Left cardiac atrium (tissue), 4 donors: ENCODE measurements at regions not wholly inside any gene's neighbourhood (a gene's known extent, or its start where the extent isn't known, plus 50 kb on each side); places are given as distances from the start of the nearest gene placed in this dataset.

Experiments used
- ATAC-seq, 2 donors: fragments of 200-7000 bp; cut with Tn5 transposase; one replicate each; pipeline ENCODE4 v1.9.1; 2020; ENCODE audit warnings: mild to moderate bottlenecking in 2 of 2, moderate library complexity in 2 of 2
- DNase-seq: peaks from one replicate; pipeline ENCODE4 v3.0.0-alpha.2; 2020
- intact Hi-C, 2 donors: fragments of 100-400 bp; cut with DNase I; formaldehyde crosslinking; loops; one replicate each; pipeline versions ENCODE4 v1.14.1 to v1.15.1; 2022 to 2023
- donor health status: DM: no; HTN: yes; CAD: no.
- donor health status: DM: no; HTN: yes; CAD: no; lungs with severe emphysema.
- donor health status: DM: yes; HTN: yes; CAD: no.
- donor health status: Dilated cardiomyopathy.

DNA sequence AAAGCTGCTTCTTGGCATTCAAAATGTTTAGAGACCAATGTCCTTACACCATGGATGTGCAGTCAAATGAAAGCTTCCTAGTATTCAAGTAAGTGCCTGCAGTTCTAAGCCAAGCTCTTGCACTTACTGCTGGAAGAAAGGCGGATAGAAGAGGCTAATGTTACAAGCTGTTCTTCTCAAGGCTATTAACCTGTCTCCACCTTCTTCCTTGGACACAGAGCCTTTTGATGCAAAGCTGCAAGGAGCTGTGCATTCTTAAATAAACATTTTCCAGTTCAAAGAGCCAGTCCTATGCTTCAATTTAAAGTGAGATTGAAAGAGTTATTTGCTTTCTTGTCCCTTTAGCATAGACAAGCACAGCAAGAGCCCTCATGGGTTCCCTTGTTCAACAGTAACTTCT lies 167.9 kb upstream of the RUNX1 start:
- intact Hi-C loops, result no loop called here
- ATAC-seq, result no peak
- DNase-seq, result no peak

DNA sequence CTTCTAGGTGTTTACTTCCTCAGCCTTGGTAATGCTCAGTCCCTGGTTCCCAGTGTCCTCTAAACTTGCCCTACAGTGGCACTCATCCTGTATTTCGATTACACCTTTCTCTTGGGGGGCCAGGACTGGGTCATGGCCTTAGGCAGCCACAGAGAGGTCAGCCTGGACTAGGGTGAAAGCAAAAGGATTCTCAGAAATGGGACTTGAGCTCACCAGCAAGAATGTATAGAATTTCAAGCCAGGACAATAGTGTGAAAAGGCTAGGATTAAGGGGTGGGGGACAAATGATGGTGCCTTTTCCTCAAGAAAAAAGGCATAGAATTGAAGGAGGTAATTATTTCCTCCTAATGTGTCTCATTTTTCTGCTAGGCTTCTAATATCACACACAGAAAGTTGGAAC lies 166.8 kb upstream of the RUNX1 start:
- intact Hi-C loops, result no loop called here
- no peak for ATAC-seq
- no peak for DNase-seq

DNA sequence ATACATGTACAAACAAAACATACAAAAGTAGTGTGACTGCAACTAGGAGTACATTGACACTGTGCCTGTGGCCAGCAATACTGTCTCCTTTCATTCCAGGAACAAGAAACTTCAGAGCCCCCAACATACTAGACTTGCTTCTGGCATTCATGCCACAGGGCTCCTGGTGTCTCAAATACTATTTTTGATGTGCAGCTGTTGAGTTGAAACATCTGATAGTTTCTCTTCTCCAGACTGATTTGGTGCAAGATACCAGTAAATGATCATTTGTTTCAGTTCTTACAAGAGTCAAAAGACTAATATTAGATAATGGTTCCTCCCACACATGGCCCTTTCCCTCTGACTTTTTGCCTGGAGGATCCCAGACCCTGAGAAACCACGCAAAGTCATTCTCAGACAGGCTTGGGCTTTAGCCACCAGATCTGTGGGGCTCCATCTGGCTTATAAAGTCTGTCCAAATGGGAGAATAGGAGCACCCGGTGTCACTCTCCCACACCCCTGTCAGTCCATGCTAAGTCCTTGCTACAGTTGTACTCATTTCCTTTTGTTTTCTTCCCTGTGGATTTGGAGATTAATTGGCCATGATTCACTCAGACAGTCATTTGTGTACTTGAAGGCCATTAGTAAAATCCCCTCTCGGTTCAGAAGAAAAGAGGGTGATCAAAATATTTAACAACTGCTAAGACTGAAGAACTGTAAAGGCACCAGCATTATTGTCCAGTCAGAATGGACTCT lies 163.5 kb upstream of the RUNX1 start:
- peak in 1 of 2 donors; percentile 59 for ATAC-seq
- intact Hi-C loops, result no loop called here
- DNase-seq, result no peak

DNA sequence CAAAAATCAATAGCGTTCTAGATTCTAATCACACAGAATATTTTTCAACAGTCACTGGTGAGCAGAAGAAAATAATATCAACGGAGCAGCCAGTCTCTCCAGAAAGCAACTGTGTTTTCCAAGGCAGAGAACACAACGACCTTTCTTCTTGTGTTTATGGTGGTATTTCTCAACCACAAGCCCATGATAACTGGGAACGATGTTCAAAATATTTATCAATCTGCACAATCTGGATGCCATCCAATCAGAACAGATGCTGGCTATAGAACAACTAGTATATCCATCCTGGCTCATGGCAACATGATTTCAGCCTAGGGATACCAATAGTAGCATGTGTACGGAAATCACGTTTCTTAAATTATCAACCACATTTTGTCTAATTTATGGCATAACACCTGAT lies 162.7 kb upstream of the RUNX1 start:
- DNase-seq (no peak), ATAC-seq (no peak)
- intact Hi-C loops, result no loop called here

DNA sequence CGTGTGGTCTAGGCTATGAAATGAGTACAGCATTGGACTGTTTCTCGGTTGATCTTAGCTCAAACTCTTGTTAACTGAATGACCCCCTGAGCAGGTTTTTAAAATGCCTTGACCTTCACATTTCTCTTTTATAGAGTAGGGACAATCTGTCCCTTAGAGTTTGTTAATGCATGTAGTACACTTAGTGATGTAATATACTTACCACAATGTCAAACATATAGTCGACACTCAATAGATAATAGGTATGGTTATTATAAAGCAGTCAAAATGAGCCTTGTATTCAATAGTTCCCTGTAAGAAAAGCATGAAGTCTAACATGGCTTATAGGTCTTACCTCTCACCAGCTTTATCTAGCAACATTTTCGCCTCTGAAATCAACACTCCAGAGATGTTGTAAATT lies 161.0 kb upstream of the RUNX1 start:
- DNase-seq, result no peak
- intact Hi-C loops, result no loop called here
- no peak for ATAC-seq

DNA sequence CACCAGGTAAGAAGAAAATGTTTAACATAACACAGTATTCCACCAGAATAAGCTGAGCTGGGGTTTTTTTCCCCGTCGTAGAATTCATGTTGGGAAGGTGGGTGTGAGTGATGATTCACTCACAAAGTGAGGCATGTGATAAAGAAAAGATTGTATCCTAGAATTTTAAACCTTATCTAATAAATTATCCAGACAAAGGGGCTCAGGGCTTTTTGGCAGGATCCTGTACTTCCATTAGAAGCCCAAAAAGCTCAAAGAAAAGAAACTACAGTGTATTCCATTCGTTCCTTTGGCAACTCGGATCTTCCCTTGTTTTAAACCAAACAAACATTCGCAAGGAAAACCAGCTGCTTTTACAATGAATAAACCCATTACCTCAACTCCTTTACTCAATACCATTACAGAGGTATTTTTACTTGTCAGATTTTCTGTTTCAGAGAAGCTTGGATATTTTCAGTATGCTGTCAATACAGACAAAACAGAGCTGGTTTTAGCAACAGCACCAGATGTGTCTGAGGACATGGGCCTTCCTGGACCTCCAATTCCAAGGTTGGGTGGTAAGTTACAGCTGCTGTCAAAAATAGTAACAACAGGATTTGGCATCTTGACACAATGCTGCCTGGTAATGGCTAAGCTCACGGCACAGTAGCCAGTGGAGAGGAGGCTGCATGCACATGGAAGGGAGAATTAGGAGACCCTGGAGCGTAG lies 159.9 kb upstream of the RUNX1 start:
- no peak for DNase-seq
- intact Hi-C loops, result loop anchor here in 1 of 2 donors (5.0 kb wide), 2 partner anchors 48 to 107 kb away; no protein-coding TSS in a partner anchor
- peak; percentile 36 to 44 for ATAC-seq

DNA sequence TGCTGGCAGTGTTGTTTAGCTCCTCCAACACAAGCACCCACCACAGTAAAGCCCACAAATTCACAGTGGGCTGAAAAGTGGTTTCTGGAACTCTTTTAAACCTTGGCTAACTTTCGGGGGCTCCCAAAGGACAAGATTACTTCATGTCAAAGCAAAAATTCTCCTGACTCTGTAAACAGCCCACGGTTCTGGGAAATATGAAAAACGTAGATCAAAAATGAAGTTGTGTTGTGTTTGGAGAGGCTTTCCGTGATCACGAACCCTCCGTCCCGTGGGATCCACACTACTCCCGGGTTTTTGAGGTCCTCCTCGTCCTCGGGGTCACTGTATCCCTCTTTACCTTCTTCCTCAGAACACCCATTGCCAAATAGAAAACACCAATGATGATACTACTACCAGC lies 159.0 kb upstream of the RUNX1 start:
- ATAC-seq, result peak; percentile 2 to 10
- no peak for DNase-seq
- intact Hi-C loops, result loop anchor here in 1 of 2 donors (5.0 kb wide), 2 partner anchors 49 to 106 kb away; no protein-coding TSS in a partner anchor

DNA sequence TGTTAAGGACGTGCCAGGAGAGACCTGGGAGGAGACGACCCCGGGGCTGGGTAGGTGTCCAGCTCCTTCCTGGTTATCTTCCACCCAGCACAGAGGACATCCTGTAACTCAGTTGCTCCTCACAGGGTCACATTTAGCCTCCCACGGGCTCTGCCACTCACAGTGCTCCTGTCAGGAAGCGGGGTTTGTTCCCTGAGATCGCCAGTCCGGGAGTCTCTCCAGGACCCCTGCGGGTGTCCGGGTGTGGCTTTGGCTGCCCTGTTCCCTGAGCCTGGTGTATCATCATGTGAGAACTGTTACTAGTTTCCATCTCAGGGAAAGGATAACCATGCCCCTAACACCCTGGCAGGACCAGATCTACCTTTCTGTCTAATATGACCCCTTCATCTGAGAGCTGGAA lies 158.2 kb upstream of the RUNX1 start:
- ATAC-seq, result no peak
- intact Hi-C loops, result loop anchor here in 1 of 2 donors (5.0 kb wide), 2 partner anchors 50 to 105 kb away; no protein-coding TSS in a partner anchor
- no peak for DNase-seq

DNA sequence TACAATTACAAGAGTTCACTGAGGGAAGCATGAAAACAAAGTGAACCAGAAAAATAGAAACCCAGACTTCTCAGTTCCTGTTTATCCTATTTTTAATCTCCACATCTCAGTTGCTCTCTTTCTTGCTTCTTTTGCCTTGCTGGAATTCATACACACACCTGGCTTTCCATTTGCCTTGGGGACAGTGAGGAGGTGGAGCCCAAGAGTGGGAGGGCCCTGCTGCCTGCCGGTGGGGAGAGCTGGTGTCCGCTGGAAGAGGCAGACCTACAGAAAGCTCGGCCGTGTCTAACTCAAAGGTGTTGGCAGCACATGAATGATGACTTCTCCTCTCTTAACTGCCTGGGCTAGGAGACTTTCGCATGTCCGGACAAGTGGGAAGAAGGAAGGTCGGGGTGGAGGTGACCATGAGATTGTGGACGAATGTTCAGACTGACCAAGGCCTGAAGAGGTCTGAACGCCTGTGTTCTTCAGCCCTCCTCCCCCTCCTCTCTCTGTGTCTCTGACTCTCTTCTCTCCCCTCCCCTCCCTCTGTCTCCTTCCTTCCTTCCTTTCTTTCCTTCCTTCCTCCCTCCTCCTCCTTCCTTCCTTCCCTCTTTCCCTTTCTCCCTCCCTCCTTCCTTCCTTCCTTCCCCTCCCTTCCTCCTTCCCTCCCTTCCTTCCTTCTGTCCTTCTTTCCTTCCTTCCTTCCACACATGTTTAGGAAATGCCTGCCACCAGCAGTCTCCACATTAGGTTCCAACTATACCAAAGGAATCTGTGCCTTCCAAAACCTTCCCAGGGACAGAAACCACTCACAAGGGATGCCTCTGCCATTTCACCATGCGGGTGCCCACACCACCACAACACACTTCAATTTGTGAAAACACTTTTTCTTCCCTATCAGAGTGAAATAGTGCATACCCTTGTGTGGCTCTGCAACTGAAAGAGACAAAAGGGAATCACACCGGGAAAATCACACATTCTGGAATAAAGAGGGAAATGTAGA lies 157.3 kb upstream of the RUNX1 start:
- ATAC-seq (peak in 1 of 2 donors; percentile 26), DNase-seq (no peak)
- intact Hi-C loops, result loop anchor here in 1 of 2 donors (5.0 kb wide), 2 partner anchors 51 to 104 kb away; no protein-coding TSS in a partner anchor

DNA sequence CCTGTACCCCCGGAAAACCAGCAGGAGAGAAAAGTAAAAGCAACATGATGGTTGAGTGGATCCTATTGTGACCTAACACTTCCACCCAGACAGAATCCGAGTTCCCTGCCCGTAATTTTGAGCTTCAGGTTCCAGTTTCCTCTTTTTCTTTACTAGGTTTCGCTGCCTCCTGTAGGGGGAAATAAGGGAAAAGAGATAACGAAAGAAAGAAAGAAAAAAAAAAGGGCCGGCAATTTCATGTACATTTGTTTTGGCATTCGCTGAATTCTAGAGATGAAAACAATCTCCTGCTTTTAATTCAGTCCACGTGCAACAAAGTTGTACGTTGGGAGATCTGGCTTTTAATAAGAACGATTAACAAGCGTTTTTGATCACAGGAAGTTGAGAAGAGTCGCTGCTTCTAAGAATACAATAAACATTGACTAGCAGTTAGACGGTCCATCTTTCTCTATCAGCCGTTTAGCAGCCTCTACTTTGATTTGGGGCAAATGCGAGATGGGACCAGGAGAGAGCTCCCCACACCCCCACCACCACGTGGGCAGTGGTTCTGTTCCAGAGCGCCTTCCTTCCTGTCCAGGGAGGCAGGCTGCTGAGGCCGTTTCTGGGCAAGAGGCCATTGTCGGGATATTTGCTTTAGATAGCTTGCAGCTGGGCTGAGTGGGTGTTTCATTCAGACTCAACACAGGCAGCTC lies 155.9 kb upstream of the RUNX1 start:
- DNase-seq (peak; percentile 91), ATAC-seq (peak; percentile 71 to 76)
- intact Hi-C loops, result loop anchor here in 1 of 2 donors (5.0 kb wide), 2 partner anchors 52 to 103 kb away; no protein-coding TSS in a partner anchor

DNA sequence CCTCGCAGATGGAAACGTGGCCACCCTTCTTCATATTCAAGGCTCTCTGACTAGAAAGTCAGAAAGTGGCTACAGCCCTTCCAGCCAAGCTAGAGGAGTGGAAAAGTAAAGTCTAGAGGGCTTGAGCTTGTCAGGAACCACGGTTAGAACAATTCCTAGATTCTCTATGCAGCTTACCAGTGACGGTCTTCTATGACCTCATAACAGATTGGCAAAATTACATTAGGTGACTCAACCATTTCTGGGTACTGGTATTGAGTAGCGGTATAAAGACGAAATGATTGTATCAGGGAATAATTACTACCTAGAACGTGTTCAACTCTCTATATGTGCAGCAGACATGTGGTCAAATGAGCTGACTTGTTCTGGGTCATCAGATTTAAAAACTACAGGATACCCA lies 155.0 kb upstream of the RUNX1 start:
- ATAC-seq (no peak), DNase-seq (no peak)
- intact Hi-C loops, result no loop called here

DNA sequence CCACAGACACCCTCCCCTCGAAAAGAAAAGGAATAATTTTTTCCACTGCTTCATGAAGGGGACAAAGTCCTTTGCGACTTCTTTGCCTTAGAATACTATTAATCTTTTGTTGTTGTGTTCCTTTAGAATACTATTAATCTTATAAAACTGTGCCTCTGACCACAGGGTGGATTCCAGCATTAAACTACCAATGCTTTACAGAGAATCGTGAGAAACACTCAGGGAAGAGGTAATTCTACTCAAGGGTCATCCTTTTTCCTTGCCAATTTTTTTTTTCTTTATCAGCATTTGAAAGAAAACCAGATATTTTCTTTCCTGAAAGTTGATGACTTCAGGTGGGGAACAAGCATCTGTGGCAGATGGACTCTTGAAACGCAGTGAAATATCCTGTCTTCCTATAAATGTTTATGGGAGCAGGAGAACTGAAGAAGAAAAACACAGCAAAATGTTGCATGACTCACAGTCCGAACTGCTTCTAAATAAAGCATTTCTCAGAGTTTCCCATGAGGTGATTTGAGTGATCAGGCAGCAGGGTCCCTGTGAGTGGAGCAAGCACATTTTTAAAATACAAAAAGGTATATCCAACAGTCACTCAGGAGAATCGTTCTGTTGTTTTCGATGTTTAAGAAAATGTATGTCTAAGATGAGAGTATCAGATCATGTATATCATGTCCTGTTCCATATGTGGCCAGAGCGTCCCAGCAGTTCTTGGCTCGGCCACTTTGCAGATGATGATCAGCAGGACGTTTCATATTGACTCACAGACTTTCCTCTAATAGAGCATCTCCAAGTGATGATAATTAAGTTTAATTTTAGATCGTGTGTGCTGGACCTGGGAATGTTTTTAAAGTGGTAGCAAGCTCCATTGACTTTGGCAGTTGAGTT lies 154.2 kb upstream of the RUNX1 start:
- intact Hi-C loops, result no loop called here
- DNase-seq (no peak), ATAC-seq (peak; percentile 41 to 42)

DNA sequence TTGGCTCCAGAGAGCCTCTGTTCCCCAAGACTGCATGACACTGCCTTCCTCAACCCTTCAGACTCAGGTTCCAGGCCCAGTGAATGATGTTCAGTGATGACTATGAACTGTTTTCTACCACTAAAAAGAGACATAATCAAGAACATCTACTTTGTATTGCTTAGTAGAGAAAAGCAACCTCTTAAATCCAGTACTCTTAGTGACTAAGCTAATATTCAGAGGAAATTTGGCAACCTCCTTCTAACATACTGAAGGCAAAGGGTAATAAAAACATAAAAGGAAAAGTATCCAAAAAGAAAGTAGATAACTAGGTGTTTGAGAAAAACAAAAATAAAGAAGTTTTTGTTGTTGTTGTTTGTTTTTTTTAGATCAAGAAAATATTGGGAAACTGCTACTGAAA lies 153.3 kb upstream of the RUNX1 start:
- no peak for DNase-seq
- no peak for ATAC-seq
- intact Hi-C loops, result no loop called here

DNA sequence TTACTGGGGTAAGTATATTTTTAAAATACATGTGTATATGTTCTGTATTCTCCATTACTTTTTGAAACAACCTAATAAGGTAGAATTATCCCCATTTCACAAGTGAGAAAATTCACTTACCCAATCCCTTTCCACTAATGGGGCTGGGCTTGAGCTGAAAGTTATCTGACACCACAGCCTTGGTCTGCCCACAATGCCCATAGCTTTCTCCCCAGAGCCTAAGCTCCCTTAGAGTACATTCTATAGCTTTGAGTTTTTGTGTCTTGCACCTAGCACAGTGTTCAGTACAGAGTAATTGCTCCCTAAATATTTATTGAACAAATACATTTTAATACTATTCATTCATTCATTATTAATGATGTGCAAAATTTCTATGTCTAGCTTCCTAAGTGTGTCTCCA lies 152.7 kb upstream of the RUNX1 start:
- intact Hi-C loops, result no loop called here
- DNase-seq (no peak), ATAC-seq (no peak)

DNA sequence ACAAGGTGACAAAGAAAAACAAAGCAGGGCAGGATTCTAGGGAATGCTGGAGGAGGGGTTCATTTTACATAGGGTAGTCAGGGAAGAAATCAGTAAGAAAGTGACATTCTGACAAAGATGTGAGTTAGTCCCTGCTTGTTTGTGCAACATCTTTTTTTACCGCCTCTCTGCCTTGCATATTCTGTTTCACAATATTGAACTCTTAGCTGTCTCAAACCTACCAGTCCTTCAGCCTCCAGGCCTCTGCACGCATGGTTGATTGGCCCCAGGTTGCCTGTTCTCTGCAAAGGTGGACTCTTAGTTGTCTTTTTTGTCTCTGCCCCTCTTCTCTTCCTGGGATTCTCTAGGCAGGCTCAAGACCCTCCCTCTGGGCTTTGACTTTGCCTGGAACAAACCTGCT lies 152.2 kb upstream of the RUNX1 start:
- no peak for ATAC-seq
- DNase-seq, result no peak
- intact Hi-C loops, result no loop called here

DNA sequence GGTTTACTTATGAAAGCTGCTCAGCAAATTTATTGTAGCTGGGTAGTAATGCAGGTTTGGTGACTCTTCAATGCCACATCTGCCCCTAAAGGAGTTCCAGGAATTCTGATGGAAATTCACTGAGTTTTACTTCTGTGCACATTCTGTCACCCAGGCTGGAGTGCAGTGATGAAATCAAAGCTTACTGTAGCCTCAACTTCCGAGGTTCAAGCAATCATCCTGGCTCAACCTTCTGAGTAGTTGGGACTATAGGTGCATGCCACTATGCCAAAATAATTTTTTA lies 150.6 kb upstream of the RUNX1 start:
- DNase-seq (no peak), ATAC-seq (no peak)
- intact Hi-C loops, result no loop called here

DNA sequence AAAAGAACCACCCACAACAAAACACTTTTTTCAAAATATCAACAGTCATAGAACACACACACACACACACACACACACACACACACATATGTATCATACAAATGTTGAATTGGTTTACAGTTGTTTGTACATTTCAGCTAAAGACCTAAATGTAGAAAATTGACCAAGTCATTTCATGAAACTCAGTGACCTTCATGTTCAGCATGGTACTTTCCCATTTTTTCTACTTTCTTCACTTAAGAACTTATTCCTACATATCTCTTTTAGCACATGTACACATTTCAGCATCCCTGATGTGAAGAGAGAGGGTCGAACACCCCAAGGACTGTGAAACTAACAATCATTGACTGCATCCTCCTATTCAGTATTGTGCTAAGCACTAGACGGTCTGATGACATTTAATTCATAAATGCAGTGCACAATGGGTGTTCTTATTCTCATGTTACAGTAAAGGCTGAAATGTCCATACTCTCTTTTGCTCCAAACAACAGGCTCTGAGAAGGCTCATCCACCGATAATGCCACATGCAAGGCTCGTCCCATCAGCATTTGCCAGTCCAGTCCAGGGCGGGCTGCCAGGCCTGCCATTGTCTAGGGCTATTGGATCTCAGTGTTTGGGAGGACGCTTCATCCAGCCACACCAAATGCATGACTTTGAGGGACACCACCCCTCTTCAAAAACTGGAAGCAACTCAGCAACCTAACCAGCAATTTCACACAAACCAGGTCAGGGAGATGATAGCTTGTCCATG lies 150.1 kb upstream of the RUNX1 start:
- DNase-seq (no peak), ATAC-seq (no peak)
- intact Hi-C loops, result no loop called here
